Neural cell (in vitro differentiated cells): ENCODE measurements at regions not wholly inside any gene's neighbourhood (a gene's known extent, or its start where the extent isn't known, plus 50 kb on each side); places are given as distances from the start of the nearest gene placed in this dataset.

ENCODE experiments used
- H2AFZ ChIP-seq: fragments of 200-600, 300-800 bp; sonication (generic), shearing (Covaris generic); 2 replicates; pipeline ENCODE4 v1.6.0; 2014; ENCODE audit warnings: low read depth, mild to moderate bottlenecking, antibody characterized with exemption, low read length, moderate library complexity
- H3F3A ChIP-seq: fragments of 200-600 bp; shearing (Covaris generic); 2 replicates; pipeline ENCODE4 v1.6.1; 2016; ENCODE audit warnings: mild to moderate bottlenecking, moderate library complexity, mixed read lengths, antibody characterized with exemption, low read length; ENCODE audit not compliant: insufficient read depth, poor library complexity, severe bottlenecking
- H3K27ac ChIP-seq: fragments of 200-600, 300-800 bp; sonication (generic), shearing (Covaris generic); 2 replicates; pipeline ENCODE4 v1.5.1; 2014; ENCODE audit warnings: mild to moderate bottlenecking, low read length, moderate library complexity
- H3K27me3 ChIP-seq: fragments of 300-800, 200-600 bp; sonication (generic), shearing (Covaris generic); 2 replicates; pipeline ENCODE4 v1.6.0; 2014; ENCODE audit warnings: mild to moderate bottlenecking, low read depth, low read length, moderate library complexity; ENCODE audit not compliant: insufficient read depth
- H3K36me3 ChIP-seq: fragments of 300-800, 200-600 bp; sonication (generic), shearing (Covaris generic); 2 replicates; pipeline ENCODE4 v1.5.1; 2014; ENCODE audit warnings: mild to moderate bottlenecking, antibody characterized with exemption, low read length, moderate library complexity; ENCODE audit not compliant: insufficient read depth
- H3K4me2 ChIP-seq: fragments of 300-800, 200-600 bp; sonication (generic), shearing (Covaris generic); 2 replicates; pipeline ENCODE4 v1.6.0; 2014; ENCODE audit warnings: mild to moderate bottlenecking, low read length
- H3K4me3 ChIP-seq: fragments of 300-800, 200-600 bp; sonication (generic), shearing (Covaris generic); 2 replicates; pipeline ENCODE4 v1.5.1; 2014; ENCODE audit warnings: mild to moderate bottlenecking, low read length, moderate library complexity
- H3K79me2 ChIP-seq: fragments of 200-600 bp; shearing (Covaris generic); replicated peaks from 2 replicates; pipeline ENCODE4 v1.6.0; 2014; ENCODE audit warnings: mild to moderate bottlenecking, low read length, moderate library complexity; ENCODE audit not compliant: insufficient read depth
- H3K9ac ChIP-seq: fragments of 300-800, 200-600 bp; sonication (generic), shearing (Covaris generic); 2 replicates; pipeline ENCODE4 v1.6.1; 2016; ENCODE audit warnings: mild to moderate bottlenecking, low read length, mixed read lengths
- H3K9me2 ChIP-seq: fragments of 200-600 bp; shearing (Covaris generic); 2 replicates; pipeline ENCODE4 v1.6.1; 2016; ENCODE audit warnings: mild to moderate bottlenecking, low read length, mixed read lengths; ENCODE audit not compliant: insufficient read depth
- H3K9me3 ChIP-seq: fragments of 200-600, 300-800 bp; sonication (generic), shearing (Covaris generic); 2 replicates; pipeline ENCODE4 v1.6.1; 2016; ENCODE audit warnings: mild to moderate bottlenecking, mixed run types, low read length, moderate library complexity, mixed read lengths
- H4K20me1 ChIP-seq: fragments of 200-600 bp; shearing (Covaris generic); 2 replicates; pipeline ENCODE4 v1.6.1; 2016; ENCODE audit warnings: mild to moderate bottlenecking, mixed run types; ENCODE audit not compliant: insufficient read depth
- EP300 ChIP-seq: fragments of 450-650 bp; conservative IDR thresholded peaks from 2 replicates; pipeline ENCODE4 v1.6.1; 2014; ENCODE audit warnings: antibody characterized with exemption, mild to moderate bottlenecking, moderate library complexity; ENCODE audit not compliant: poor library complexity, severe bottlenecking
- EZH2 ChIP-seq: fragments of 200-600, 300-800 bp; shearing (Covaris generic), sonication (generic); IDR thresholded peaks from 2 replicates; pipeline ENCODE4 v1.6.1; 2014; ENCODE audit warnings: antibody characterized with exemption, low read length, borderline replicate concordance, mild to moderate bottlenecking; ENCODE audit not compliant: insufficient read depth, poor library complexity, severe bottlenecking
- MXI1 ChIP-seq: fragments of 450-650 bp; conservative IDR thresholded peaks from 2 replicates; pipeline ENCODE4 v1.6.1; 2014; ENCODE audit warnings: antibody characterized with exemption, mild to moderate bottlenecking; ENCODE audit not compliant: poor library complexity, severe bottlenecking
- POLR2AphosphoS5 ChIP-seq: IDR thresholded peaks from 2 replicates; pipeline ENCODE4 v1.6.1; 2012
- RAD21 ChIP-seq: fragments of 450-650 bp; conservative IDR thresholded peaks from 2 replicates; pipeline ENCODE4 v1.6.1; 2014; ENCODE audit warnings: antibody characterized with exemption, mild to moderate bottlenecking, moderate library complexity
- SMC3 ChIP-seq: fragments of 450-650 bp; conservative IDR thresholded peaks from 2 replicates; pipeline ENCODE4 v1.6.1; 2014; ENCODE audit warnings: antibody characterized with exemption, mild to moderate bottlenecking, moderate library complexity; ENCODE audit not compliant: poor library complexity
- TAF1 ChIP-seq: IDR thresholded peaks from 2 replicates; pipeline ENCODE4 v1.6.1; 2012; ENCODE audit warnings: low read depth
- TF ChIP-seq, protein P1 (sequence below): IDR thresholded peaks from 2 replicates; pipeline ENCODE4 v1.6.1; 2012; ENCODE audit warnings: borderline replicate concordance
- TF ChIP-seq, protein P2 (sequence below): fragments of 450-650 bp; IDR thresholded peaks from 2 replicates; pipeline ENCODE4 v1.5.1; 2014; ENCODE audit warnings: antibody characterized with exemption, mild to moderate bottlenecking, moderate library complexity; ENCODE audit not compliant: poor library complexity, severe bottlenecking

- Histone ChIP-seq H3K4me3 (no peak overlapping the region), H3K79me2 (no peaks in the 10 kb centered on the region), H3K36me3 (no peaks in the 10 kb centered on the region), H3K9ac (no peak overlapping the region), H3K27ac (no peak overlapping the region), H3F3A (no peaks in the 10 kb centered on the region), H4K20me1 (no peaks in the 10 kb centered on the region), H3K27me3 (no peaks in the 10 kb centered on the region), H3K4me2 (no peak overlapping the region), H3K9me2 (no peaks in the 10 kb centered on the region), H3K9me3 (no peaks in the 10 kb centered on the region), H2AFZ (no peak overlapping the region)
- TF ChIP-seq EP300 (no peak), MXI1 (no peak), POLR2AphosphoS5 (no peak), EZH2 (no peak)
- TF ChIP-seq, protein P1, sequence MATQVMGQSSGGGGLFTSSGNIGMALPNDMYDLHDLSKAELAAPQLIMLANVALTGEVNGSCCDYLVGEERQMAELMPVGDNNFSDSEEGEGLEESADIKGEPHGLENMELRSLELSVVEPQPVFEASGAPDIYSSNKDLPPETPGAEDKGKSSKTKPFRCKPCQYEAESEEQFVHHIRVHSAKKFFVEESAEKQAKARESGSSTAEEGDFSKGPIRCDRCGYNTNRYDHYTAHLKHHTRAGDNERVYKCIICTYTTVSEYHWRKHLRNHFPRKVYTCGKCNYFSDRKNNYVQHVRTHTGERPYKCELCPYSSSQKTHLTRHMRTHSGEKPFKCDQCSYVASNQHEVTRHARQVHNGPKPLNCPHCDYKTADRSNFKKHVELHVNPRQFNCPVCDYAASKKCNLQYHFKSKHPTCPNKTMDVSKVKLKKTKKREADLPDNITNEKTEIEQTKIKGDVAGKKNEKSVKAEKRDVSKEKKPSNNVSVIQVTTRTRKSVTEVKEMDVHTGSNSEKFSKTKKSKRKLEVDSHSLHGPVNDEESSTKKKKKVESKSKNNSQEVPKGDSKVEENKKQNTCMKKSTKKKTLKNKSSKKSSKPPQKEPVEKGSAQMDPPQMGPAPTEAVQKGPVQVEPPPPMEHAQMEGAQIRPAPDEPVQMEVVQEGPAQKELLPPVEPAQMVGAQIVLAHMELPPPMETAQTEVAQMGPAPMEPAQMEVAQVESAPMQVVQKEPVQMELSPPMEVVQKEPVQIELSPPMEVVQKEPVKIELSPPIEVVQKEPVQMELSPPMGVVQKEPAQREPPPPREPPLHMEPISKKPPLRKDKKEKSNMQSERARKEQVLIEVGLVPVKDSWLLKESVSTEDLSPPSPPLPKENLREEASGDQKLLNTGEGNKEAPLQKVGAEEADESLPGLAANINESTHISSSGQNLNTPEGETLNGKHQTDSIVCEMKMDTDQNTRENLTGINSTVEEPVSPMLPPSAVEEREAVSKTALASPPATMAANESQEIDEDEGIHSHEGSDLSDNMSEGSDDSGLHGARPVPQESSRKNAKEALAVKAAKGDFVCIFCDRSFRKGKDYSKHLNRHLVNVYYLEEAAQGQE: no peak
Observed at GRCh38 chr3:147015334-147015733, 391.0 kb downstream of the ZIC4 start.

GRCh38 chr3:147008886-147009285 is 397.5 kb downstream of the ZIC4 start:
- Histone ChIP-seq H3K4me3 (no peak overlapping the region), H3F3A (no peaks in the 10 kb centered on the region), H3K27ac (no peak overlapping the region), H3K9me3 (no peaks in the 10 kb centered on the region), H3K79me2 (no peaks in the 10 kb centered on the region), H3K4me2 (no peak overlapping the region), H3K9ac (no peak overlapping the region), H4K20me1 (no peaks in the 10 kb centered on the region), H3K36me3 (no peaks in the 10 kb centered on the region), H2AFZ (no peak overlapping the region), H3K27me3 (no peaks in the 10 kb centered on the region), H3K9me2 (no peaks in the 10 kb centered on the region)
- TF ChIP-seq POLR2AphosphoS5 (no peak), TAF1 (no peak), EP300 (no peak), RAD21 (no peak), SMC3 (no peak), EZH2 (no peak), MXI1 (no peak)
- TF ChIP-seq, protein P2, sequence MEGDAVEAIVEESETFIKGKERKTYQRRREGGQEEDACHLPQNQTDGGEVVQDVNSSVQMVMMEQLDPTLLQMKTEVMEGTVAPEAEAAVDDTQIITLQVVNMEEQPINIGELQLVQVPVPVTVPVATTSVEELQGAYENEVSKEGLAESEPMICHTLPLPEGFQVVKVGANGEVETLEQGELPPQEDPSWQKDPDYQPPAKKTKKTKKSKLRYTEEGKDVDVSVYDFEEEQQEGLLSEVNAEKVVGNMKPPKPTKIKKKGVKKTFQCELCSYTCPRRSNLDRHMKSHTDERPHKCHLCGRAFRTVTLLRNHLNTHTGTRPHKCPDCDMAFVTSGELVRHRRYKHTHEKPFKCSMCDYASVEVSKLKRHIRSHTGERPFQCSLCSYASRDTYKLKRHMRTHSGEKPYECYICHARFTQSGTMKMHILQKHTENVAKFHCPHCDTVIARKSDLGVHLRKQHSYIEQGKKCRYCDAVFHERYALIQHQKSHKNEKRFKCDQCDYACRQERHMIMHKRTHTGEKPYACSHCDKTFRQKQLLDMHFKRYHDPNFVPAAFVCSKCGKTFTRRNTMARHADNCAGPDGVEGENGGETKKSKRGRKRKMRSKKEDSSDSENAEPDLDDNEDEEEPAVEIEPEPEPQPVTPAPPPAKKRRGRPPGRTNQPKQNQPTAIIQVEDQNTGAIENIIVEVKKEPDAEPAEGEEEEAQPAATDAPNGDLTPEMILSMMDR: no peak
- TF ChIP-seq, protein P1: no peak
